ENCODE measurements at regions not wholly inside any gene's neighbourhood (a gene's known extent, or its start where the extent isn't known, plus 50 kb on each side); places are given as distances from the start of the nearest gene placed in this dataset.
"Not testable (repeated sequence)": the region's sequence is repeated elsewhere in the genome, so short reads cannot be mapped to it uniquely, and the experiment has no call there.

DNA sequence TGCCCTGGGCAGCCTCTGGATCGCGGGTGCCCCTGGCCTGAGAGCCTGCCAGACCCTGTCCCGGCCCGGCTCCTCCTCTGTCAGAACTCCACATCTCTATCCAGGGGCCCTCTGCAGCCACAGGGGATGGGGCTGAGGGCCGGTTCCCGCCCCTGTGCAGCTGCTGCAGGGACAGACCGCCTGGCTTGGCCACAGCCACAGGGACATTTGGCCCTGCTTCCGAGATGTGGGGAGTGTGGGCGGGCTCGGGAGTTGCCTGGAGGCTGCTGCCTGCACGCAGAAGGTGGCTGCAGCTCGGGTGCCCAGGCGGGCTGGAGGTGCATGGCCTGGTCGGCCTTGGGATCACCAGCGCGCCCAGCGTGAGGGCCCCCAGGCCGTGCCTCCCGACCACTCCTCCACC is 3365.4 kb upstream of the OR11H1 start:
- H3K9ac ChIP-seq (ENCODE audit: low read depth, low read length, poor library complexity); H2BK120ac ChIP-seq (ENCODE audit: low read depth, low read length); H2BK5ac ChIP-seq (ENCODE audit: low read length); H2BK15ac ChIP-seq (ENCODE audit: low read length); H2AFZ ChIP-seq (ENCODE audit: low read length); H3K23ac ChIP-seq (ENCODE audit: low read depth, low read length, poor library complexity); H3K4me2 ChIP-seq (ENCODE audit: insufficient read depth, low read length, poor library complexity, severe bottlenecking); H3K14ac ChIP-seq (ENCODE audit: low read length); H3K4me1 ChIP-seq (ENCODE audit: control insufficient read depth in 2 of 2, insufficient read depth in 1 of 2, low read depth in 1 of 2, low read length in 2 of 2); H3K79me1 ChIP-seq (ENCODE audit: low read depth, low read length); H3K18ac ChIP-seq (ENCODE audit: low read length); H2AK5ac ChIP-seq (ENCODE audit: low read depth, low read length); H3K27ac ChIP-seq (replicated peaks; ENCODE audit: low read length); H4K91ac ChIP-seq (ENCODE audit: low read depth, low read length, poor library complexity); H3K36me3 ChIP-seq (replicated peaks in 1 of 2; ENCODE audit: control insufficient read depth in 2 of 2, insufficient read depth in 2 of 2, low read length in 2 of 2); DNase-seq (ENCODE audit: low spot score); H3K9me3 ChIP-seq (replicated peaks in 1 of 2; ENCODE audit: control insufficient read depth in 2 of 2, insufficient read depth in 1 of 2, low read depth in 1 of 2, low read length in 2 of 2); H3K4ac ChIP-seq (ENCODE audit: low read length); H2BK12ac ChIP-seq (ENCODE audit: low read length); H4K8ac ChIP-seq (ENCODE audit: low read depth, low read length); H3K4me3 ChIP-seq (ENCODE audit: low read length in 2 of 2); H3K27me3 ChIP-seq (ENCODE audit: control insufficient read depth in 3 of 3, insufficient read depth in 3 of 3, low read depth in 1 of 3, low read length in 3 of 3): not testable (repeated sequence)
- no CpG with 5 or more reads among the region's 19 CpGs for WGBS, 2 donors (ENCODE audit: extremely low coverage in 2 of 2, insufficient read length in 2 of 2, insufficient replicate concordance in 1 of 2)

DNA sequence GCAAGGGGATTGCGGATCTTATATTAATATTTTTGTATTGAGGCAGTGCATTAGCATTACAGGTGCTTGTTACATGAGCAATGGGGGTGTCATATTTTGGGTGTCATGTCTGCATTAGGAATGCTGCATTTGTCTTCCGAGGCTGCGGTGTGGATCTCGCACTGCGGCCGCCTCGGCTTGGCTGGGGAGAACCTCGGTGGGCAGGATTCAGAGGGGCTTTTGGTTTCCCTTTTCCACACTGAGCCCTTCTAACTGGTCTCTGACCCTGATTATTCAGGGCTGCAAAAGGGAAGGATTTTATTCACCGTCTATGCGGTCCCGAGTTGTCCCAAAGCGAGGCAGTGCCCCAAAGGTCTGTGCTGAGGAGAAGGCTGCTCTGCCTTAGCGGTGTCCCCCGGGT is 3361.5 kb upstream of the OR11H1 start:
- H3K4ac ChIP-seq (ENCODE audit: low read length); H3K36me3 ChIP-seq (replicated peaks in 1 of 2; ENCODE audit: control insufficient read depth in 2 of 2, insufficient read depth in 2 of 2, low read length in 2 of 2); H3K27ac ChIP-seq (replicated peaks; ENCODE audit: low read length); H2BK15ac ChIP-seq (ENCODE audit: low read length); H3K27me3 ChIP-seq (ENCODE audit: control insufficient read depth in 3 of 3, insufficient read depth in 3 of 3, low read depth in 1 of 3, low read length in 3 of 3); H3K4me3 ChIP-seq (ENCODE audit: low read length in 2 of 2); H4K8ac ChIP-seq (ENCODE audit: low read depth, low read length); H4K91ac ChIP-seq (ENCODE audit: low read depth, low read length, poor library complexity); H3K79me1 ChIP-seq (ENCODE audit: low read depth, low read length); H3K9ac ChIP-seq (ENCODE audit: low read depth, low read length, poor library complexity); H2AFZ ChIP-seq (ENCODE audit: low read length); H3K23ac ChIP-seq (ENCODE audit: low read depth, low read length, poor library complexity); H3K4me2 ChIP-seq (ENCODE audit: insufficient read depth, low read length, poor library complexity, severe bottlenecking); H3K18ac ChIP-seq (ENCODE audit: low read length); H3K14ac ChIP-seq (ENCODE audit: low read length); H2BK12ac ChIP-seq (ENCODE audit: low read length); H2BK120ac ChIP-seq (ENCODE audit: low read depth, low read length); H3K9me3 ChIP-seq (replicated peaks in 1 of 2; ENCODE audit: control insufficient read depth in 2 of 2, insufficient read depth in 1 of 2, low read depth in 1 of 2, low read length in 2 of 2); H2AK5ac ChIP-seq (ENCODE audit: low read depth, low read length); H2BK5ac ChIP-seq (ENCODE audit: low read length); DNase-seq (ENCODE audit: low spot score); H3K4me1 ChIP-seq (ENCODE audit: control insufficient read depth in 2 of 2, insufficient read depth in 1 of 2, low read depth in 1 of 2, low read length in 2 of 2): not testable (repeated sequence)
- no CpG with 5 or more reads among the region's 14 CpGs for WGBS, 2 donors (ENCODE audit: extremely low coverage in 2 of 2, insufficient read length in 2 of 2, insufficient replicate concordance in 1 of 2)

DNA sequence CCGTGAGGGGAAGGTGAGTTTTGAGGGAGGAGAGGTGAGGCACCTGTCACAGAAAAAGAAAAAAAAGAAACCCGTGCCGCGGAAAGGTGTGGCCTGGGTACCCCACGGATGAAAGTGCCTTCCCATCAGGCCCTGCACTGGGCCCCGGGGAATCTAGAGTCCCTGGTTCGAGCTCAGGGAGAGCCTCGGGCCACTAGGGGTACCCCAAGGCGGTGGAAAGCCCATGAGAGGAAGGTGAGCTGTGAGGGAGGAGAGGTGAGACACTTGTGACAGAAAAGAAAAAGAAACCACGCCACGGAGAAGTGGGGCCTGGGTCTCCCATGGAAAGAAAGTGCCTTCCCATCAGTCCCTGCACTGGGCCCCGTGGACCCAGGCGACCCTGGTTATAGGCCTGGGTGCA is 3359.9 kb upstream of the OR11H1 start:
- WGBS, 2 donors (ENCODE audit: extremely low coverage in 2 of 2, insufficient read length in 2 of 2, insufficient replicate concordance in 1 of 2) = no CpG with 5 or more reads among the region's 13 CpGs

DNA sequence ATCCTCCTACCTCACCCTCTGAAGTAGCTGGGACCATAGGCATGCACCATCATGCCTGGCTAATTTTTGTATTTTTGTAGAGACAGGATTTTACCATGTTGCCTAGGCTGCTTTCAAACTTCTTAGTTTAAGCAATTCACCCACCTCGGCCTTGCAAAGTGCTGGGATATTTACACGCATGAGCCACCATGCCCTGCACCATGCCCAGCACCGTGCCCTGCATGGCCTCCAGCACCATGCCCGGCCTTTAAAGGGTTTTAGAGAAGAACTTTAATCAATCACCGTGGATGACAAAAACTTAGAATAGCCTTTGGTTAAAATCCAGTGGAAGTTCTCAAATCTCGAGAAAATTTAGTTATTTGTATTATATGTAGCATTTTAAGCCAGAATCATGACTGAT is 3335.9 kb upstream of the OR11H1 start:
- H3K27ac ChIP-seq (replicated peaks; ENCODE audit: low read length); H3K27me3 ChIP-seq (ENCODE audit: control insufficient read depth in 3 of 3, insufficient read depth in 3 of 3, low read depth in 1 of 3, low read length in 3 of 3); H2AK5ac ChIP-seq (ENCODE audit: low read depth, low read length); H3K9ac ChIP-seq (ENCODE audit: low read depth, low read length, poor library complexity); H4K8ac ChIP-seq (ENCODE audit: low read depth, low read length); H2AFZ ChIP-seq (ENCODE audit: low read length); H4K91ac ChIP-seq (ENCODE audit: low read depth, low read length, poor library complexity); DNase-seq (ENCODE audit: low spot score); H2BK120ac ChIP-seq (ENCODE audit: low read depth, low read length); H3K4ac ChIP-seq (ENCODE audit: low read length); H2BK12ac ChIP-seq (ENCODE audit: low read length); H3K14ac ChIP-seq (ENCODE audit: low read length); H3K18ac ChIP-seq (ENCODE audit: low read length); H3K23ac ChIP-seq (ENCODE audit: low read depth, low read length, poor library complexity); H2BK5ac ChIP-seq (ENCODE audit: low read length); H3K36me3 ChIP-seq (replicated peaks in 1 of 2; ENCODE audit: control insufficient read depth in 2 of 2, insufficient read depth in 2 of 2, low read length in 2 of 2); H3K4me1 ChIP-seq (ENCODE audit: control insufficient read depth in 2 of 2, insufficient read depth in 1 of 2, low read depth in 1 of 2, low read length in 2 of 2); H3K9me3 ChIP-seq (replicated peaks in 1 of 2; ENCODE audit: control insufficient read depth in 2 of 2, insufficient read depth in 1 of 2, low read depth in 1 of 2, low read length in 2 of 2); H3K4me2 ChIP-seq (ENCODE audit: insufficient read depth, low read length, poor library complexity, severe bottlenecking); H3K79me1 ChIP-seq (ENCODE audit: low read depth, low read length); H2BK15ac ChIP-seq (ENCODE audit: low read length): not testable (repeated sequence)
- no CpG with 5 or more reads among the region's 6 CpGs for WGBS, 2 donors (ENCODE audit: extremely low coverage in 2 of 2, insufficient read length in 2 of 2, insufficient replicate concordance in 1 of 2)
- H3K4me3 ChIP-seq (ENCODE audit: low read length in 2 of 2) = peak overlapping the region in 1 of 2 donors; percentile 60

More for the DNA sequence above, 3359.9 kb upstream of the OR11H1 start:
- not testable (repeated sequence) for H2BK12ac ChIP-seq (ENCODE audit: low read length); H3K23ac ChIP-seq (ENCODE audit: low read depth, low read length, poor library complexity); H2BK5ac ChIP-seq (ENCODE audit: low read length); H3K4ac ChIP-seq (ENCODE audit: low read length); H3K4me1 ChIP-seq (ENCODE audit: control insufficient read depth in 2 of 2, insufficient read depth in 1 of 2, low read depth in 1 of 2, low read length in 2 of 2); DNase-seq (ENCODE audit: low spot score); H3K14ac ChIP-seq (ENCODE audit: low read length); H3K27me3 ChIP-seq (ENCODE audit: control insufficient read depth in 3 of 3, insufficient read depth in 3 of 3, low read depth in 1 of 3, low read length in 3 of 3); H3K4me2 ChIP-seq (ENCODE audit: insufficient read depth, low read length, poor library complexity, severe bottlenecking); H3K27ac ChIP-seq (replicated peaks; ENCODE audit: low read length); H3K36me3 ChIP-seq (replicated peaks in 1 of 2; ENCODE audit: control insufficient read depth in 2 of 2, insufficient read depth in 2 of 2, low read length in 2 of 2); H2BK120ac ChIP-seq (ENCODE audit: low read depth, low read length); H3K9me3 ChIP-seq (replicated peaks in 1 of 2; ENCODE audit: control insufficient read depth in 2 of 2, insufficient read depth in 1 of 2, low read depth in 1 of 2, low read length in 2 of 2); H3K79me1 ChIP-seq (ENCODE audit: low read depth, low read length); H2AFZ ChIP-seq (ENCODE audit: low read length); H4K8ac ChIP-seq (ENCODE audit: low read depth, low read length); H4K91ac ChIP-seq (ENCODE audit: low read depth, low read length, poor library complexity); H2BK15ac ChIP-seq (ENCODE audit: low read length); H3K9ac ChIP-seq (ENCODE audit: low read depth, low read length, poor library complexity); H2AK5ac ChIP-seq (ENCODE audit: low read depth, low read length); H3K18ac ChIP-seq (ENCODE audit: low read length); H3K4me3 ChIP-seq (ENCODE audit: low read length in 2 of 2)

Data from neuronal stem cell (in vitro differentiated cells).